Endometrium (tissue), 2 donors: ENCODE measurements at regions not wholly inside any gene's neighbourhood (a gene's known extent, or its start where the extent isn't known, plus 50 kb on each side); places are given as distances from the start of the nearest gene placed in this dataset.
A peak's percentile ranks its signal among the peaks of the same experiment; 100 is the strongest.

Experiments
- FAIRE-seq: peaks from 2 replicates; lab custom pipeline; 2012; peaks lifted over from hg19 to GRCh38; lab: Jason Lieb, UNC
- donor health status: control.
- donor health status: control.

DNA sequence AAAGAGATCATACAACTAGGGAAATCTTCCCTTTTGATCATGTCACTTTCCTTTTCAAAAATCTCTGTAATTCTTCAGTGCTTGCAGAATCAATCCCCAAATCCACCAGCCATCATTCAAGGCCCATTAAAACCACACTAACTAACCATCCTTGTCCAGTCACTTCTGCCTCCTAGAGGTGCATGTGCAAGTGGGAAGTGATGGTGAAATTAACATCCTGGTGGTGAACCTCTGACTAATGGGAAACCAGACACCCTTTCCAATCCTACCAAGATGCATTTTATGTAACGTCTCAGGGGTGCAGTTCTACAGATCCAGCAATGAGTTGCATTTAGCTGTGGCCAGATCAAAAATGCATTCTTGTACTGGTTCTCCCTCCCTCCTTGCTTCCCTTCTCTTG is 341.8 kb downstream of the RAPGEF2 start:
- no peak for FAIRE-seq

DNA sequence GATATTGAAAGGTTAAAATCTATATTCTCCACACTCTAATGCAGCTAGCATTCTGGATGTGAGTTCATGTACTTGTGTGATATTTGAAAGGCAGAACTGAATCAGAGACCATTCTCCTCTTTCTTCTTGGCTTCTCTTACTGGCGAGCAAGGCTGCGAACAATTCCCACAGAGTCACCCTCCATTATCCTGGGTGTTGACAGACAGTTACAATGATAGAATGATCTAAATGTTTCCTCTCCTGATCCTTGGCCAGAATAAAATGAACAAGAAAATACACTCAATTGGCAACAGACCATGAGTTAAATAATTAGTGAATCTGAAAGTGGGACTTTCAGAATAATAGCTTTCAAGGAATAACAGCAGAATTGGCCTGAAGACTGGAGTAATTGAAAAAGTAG is 342.8 kb downstream of the RAPGEF2 start:
- no peak for FAIRE-seq

DNA sequence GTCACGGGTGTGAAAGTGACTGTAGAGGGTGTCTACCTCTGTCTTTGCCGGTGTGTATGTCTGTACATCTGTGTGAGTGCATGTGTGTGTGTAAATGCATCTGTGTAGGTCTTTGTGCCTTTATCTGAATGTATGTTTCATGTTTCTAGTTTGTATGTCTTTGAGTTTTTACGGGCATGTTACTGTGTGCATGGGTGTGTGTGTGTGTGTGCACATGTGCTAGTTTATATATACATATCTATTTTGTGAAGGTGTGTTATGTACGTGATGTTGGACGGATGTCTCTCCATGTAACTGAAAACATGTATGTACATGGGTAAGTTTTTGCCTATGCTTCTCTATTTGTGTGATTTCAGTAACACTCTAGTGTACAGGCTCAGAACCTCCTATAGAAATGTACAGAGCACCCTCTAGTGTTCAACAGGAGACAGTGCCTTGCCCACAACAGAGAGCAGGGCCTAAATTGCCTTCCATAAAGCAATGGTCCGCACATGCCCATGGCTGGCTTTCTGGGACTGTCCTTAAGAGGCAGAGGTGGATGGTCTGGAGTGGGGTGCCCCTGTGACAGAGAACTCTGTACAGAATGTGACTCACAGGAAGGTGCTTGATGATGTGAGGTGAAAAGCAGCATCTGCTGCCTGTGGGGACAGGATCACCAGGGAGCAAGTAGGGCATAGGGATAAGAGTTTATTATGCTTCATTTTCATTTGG is 343.5 kb downstream of the RAPGEF2 start:
- FAIRE-seq: no peak

DNA sequence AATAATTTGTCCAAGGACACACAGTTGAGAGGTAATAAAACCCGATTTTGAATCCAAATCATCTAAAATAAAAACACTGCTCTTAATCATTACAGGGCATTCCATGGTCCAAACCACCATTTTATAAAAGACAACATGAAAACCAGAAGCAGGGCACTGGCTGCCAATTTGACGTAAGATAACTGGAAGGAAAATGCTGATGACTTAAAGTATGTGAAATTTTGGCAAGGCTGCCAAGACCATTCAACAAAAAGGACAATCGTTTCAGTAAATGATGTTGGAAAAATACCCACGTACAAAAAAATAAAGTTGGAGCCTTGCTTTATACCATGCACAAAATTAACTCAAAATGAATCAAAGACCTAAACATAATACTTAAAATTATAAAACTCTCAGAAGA is 344.4 kb downstream of the RAPGEF2 start:
- FAIRE-seq: no peak

DNA sequence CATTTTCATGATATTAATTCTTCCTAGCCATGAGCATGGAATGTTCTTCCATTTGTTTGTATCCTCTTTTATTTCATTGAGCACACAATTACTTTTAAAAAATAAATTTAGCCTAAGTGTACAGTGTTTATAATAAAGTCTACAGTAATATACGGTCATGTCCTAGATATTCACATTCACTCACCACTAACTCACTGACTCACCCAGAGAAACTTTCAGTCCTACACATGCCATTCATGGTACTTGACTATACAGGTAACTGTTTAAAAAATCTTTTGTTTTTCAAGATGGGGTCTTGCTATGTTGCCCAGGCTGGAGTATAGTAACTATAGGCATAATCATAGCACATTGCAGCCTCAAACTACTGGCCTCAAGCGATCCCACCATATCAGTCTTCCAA is 348.1 kb downstream of the RAPGEF2 start:
- FAIRE-seq: no peak

DNA sequence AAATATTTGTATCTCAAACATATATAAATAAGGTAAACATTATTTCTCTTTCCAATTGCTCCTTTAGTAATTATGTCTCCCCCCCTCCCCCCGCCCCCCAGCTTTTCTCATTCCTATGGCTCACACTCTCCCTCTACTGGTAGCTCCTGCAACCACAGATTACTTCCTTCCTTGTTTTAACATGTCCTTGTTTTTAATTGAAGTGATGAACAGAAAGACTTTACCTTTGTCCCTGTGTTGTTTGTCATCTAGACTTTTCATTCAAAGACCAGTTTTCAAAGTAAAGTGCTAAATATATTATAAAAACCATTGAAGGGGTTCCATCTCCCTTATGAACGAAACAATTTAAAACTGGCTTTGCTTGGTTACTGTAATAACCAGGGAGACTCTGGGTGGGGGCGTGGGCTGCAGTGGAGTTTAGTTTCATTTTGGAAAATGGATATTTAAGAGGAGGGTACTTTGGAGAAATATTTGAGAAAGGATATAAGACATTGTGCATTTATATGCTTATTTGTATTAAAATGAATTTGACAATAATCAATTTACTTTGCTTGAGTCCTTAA is 352.9 kb downstream of the RAPGEF2 start:
- FAIRE-seq: no peak

DNA sequence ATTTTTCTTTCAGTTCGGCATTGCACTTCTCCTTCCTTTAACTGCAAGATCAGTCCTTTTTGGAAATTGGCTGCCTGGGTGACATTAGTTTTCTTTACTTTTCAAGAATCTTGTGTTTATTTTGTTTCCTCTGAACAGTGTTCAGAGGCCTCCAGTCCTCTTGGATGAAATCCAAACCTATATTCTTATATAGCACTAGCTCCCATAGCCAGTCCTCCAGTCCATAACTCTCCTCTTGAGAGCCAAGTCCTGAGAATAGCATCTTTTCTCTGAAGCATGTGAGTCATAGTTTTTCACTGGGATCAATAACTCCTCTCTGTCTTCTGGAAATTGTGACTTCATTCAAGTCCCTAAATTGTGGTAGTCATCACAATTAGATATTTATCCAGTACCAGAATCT is 357.5 kb downstream of the RAPGEF2 start:
- no peak for FAIRE-seq

DNA sequence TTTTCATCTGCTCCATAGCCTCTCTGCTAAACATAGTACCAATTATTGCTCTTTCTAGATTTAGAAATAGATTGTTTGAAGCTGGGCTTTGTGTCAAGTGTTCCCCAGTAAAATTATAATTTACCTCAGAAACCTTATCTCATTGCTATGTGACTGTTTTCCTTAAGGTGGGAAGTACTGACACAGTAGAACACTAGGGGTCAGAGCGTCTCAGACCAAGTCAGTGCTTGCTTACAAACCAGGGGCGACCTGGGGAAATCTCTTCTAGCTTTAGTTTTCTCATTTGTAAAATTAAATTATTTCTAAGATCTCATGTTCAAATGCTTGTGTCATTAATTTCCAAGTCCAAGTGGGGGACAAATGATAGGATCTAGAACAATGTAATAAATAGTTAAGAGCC is 360.4 kb downstream of the RAPGEF2 start:
- FAIRE-seq: no peak

DNA sequence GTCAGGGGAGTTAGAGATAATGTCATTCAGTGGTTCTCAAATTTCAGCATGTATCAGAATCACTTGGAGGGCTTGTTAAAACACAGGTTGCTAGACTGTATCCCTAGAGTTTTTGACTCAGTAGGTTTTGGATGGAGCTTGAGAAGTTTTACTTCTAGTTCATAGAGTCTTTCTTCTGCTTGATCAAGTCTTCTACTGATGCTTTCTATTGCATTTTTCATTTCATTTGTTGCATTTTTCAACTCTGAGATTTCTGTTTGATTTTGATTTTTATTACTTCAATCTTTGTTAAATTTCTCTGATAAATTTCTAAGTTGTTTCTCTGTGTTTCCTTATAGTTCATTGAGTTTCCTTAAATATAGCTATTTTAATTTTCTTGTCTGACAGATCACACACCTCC is 361.4 kb downstream of the RAPGEF2 start:
- FAIRE-seq: no peak

DNA sequence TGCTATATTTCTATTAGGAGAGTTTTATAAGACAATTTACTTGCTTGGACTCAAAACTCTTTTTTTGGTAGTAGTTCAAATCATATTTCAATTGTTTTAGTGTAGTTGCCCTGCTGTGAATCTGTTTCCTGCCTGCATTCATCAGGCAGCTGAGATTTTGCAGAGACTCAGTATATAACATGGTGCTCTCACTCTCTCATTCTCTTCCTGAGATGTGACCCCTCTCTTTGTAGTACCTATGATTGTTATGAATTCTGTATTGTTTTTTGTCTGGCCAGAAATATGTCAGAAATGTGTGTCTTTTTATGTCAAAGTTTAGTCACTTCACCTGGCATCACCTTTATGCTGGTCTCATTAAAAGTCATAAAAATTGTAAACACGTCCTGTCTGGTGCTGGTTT is 374.0 kb downstream of the RAPGEF2 start:
- no peak for FAIRE-seq

DNA sequence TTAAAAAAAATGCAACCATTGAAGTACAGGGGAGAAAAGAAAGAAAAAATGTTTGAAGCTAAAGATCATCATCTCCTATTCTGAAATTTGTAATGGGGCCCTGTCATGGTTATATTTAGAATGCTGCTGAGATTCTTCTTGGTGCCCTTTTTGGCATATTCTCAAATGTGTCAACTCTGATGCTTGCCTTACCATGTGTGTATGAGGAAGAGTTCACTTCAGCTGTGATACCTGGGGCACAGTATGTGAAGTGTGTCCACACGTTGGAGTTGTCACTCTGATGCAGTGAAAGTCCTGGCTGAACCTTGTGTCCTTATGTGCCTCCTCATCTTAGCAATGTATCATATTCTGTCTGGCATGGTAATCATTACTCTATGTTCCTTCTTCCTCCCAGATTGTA is 377.9 kb downstream of the RAPGEF2 start:
- no peak for FAIRE-seq

DNA sequence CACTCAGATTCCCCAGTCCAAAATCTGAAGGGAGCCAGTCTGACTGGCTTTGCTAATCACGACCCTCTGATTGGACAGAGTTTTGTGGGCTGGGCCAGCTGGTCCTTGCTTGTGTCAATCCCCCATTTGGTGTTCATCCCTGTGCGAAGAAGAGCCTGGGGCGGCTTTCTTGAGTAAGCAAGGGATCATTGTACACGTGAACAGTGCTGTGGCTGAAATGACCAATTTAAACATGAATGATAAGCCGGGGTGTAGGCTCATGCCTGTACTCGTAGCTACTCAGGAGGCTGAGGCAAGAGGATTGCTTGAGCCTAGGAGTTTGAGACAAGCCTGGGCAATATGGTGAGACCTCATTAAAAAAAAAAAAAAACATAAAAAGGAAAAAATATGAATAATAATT is 379.1 kb downstream of the RAPGEF2 start:
- no peak for FAIRE-seq

DNA sequence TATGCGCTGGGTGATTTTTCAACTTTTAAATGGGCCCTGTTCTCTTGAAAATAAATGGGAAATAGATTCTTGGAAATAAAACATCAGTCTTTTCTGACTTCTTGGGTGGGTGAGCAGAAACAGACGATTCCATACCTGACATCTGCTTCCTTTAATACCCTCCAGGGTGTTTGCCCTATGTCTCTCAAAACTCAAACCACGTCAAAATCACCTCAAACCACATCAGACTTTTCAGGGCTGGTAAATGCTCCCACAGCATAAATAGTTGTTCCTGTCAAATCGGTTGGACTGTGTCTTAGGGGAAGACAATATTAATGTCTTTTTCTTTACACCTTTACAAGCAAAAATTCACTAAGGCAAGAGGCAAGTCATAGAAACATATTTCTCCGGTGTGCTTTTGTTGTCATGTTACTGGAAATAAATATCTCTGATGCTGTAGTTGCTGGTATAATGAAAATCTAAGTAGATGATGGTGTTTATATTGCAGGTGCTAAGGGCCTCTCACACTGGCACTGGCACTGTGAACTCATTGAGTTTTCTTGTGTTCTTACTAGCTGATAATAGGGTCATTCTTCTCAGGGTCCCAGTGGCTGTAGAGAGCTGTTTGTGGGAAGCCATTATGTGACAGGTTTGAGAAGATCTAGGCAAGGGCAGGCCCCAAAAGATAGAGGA is 380.4 kb downstream of the RAPGEF2 start:
- FAIRE-seq: no peak

DNA sequence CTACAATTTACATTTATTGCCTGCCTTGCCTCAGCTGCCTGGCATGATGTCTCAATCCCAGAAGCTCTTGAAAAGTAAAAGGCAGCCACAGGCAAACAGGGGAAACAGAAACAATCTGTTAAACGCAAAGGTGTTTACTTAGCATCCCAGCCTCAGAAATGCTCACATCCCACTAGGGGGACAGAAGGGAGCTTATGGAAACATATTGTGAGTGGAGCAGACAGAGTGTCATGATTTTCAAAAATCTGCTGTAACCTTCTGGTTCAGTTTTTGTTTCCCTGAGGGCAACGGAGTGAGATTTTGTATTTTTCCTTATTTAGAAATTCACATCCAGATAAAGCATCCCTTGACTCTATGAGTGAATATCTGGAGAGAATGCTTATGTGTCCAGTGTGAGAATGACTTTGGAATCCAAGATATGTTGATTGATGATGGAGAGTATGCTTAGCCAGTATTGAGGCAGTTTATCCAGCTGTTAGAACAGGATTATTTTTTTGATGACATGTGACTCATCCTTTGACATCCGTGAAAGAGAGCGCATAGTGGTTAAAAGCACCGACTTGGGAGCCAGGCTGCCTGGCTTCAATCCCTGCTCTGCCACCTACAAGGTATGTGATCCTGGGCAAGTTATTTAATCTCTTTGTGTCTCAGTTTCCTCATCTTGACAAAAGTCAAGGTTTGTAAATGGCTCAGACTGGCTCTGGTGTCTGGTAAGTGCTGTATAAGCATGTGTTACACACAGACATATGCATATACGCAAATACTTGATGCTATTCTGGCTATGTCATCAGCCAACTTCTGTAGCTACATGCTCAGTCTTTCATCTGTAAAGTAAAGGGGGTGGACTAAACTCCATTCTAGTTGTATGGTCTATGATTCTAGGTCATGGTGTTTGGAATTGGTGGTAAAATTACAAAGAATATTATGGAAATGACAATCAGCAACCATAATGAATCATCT is 381.2 kb downstream of the RAPGEF2 start:
- FAIRE-seq: no peak

DNA sequence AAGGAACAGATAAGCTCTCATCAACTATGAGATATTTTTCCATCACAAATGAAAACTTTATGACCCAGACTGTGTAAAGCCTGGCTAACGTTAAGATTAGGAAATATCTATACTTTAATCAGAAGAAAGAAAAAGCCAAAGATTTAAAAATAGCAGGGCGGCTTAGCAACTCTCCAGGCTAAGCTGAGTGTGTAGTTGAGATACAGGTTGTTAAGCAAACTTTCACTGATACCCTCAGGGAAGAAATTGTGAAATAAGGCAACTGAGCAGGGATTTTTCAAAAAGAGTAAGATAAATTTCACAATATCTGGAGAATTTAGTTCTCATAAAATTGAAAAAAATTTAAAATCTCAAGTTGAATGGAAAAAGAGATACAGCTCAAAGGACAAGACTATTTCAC is 382.0 kb downstream of the RAPGEF2 start:
- FAIRE-seq: no peak

DNA sequence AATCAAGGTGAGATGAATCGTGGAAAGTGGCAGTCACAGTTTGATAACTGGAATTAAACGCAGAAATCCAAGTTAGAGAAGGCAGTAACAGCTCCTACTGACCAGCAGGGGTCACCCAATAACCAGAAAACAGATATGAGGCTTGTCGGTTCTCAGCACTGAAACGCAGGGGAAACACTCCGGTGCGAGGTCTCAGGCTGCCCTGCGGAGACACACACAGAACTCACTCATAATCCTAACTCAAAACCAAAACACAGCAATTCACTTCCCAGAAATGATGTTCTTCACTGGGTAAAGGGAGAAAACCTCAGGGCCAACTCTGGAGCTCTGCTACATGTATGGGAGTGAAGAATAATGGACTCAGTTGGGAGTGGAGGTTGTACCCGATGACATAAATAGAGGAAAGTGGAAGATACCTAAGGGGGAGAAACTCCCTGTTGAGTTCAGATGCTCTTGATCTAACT is 384.4 kb downstream of the RAPGEF2 start:
- peak; percentile 62 for FAIRE-seq

DNA sequence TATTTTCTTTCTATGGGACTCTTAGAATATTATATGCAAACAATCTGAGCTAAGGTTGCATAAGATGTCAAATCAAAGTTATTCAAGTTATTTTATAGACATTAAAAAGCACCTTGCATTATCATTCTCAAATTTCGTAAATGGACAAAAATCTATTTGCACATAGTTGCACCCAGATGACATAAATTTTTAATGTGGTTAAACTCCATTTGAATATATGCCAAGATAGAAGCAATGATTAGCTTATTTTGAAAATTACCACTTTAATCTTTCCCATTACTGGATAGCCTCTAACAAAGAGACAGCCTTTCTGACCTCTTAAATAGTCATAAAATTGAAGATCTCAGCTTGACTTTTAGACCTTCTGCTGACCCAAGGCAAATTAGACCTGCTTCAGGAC is 386.8 kb downstream of the RAPGEF2 start:
- FAIRE-seq: no peak

DNA sequence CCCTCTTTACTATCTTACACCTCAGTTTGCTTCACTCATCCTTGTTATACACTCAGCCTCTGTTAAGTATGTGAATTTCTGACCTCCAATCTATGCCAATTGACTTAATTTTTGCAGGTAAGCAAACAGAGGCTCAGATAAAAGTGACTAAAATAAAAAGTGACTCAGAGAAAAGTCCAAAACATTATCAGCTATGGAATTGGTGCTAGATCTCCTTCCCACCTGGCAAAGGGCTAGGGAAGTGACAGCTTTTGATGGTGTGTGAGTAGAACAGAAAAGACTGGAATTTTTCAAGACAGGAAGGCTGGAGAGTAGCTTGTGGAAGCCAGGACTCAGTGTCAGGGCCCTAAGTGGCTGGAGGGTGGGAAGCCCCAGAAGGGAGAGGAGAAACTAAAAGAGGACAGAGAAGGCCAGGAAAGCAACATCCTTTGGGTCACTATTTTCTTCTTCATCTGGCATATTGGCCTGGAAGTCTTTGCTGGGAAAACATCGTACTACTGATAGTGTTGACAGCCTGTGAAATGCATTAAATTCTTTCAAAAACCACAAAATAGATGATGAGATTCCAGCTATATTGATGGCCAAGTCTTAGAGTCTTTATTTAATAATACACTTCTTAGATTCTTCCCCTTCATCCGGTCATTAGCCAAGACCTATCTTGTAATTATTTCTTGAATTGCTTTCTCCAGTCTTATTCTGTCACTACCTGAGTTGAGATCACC is 392.8 kb downstream of the RAPGEF2 start:
- FAIRE-seq: no peak

DNA sequence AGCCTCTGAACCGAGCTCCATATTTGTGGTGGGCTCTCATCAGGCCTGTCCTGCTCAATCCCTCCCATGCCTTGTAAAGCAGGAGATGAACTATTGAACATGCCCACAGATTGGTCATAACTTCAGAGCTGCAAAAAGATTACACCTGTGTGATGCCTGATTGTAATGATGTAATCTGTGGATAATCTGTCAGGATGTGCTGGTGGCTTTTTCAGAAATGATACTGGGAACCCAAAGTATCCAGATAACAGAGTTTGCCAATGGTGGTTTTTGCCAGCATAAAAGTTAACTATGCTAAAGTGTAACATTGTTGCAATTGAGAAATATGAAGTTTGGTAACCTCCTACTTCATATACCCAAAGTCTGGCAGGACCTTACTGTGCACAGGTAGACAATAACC is 393.4 kb downstream of the RAPGEF2 start:
- FAIRE-seq: no peak

DNA sequence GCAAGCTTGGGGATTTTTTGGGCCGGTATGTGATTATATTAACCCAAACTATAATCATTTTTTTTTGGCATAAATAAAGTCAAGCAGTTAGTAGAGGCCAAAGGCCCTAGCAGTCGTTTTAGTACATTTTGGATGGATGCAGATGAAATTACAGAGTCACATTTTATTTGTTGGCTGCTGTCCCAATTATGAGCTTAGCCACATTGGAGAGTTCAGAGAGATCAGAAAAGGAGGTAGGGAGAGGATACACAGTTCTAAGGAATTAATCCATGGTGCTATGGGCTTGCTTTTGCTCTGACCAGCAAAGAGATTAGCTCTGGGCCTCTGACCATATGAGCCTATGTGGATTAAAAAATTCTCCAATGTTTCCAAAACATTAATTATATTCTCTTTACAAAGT is 395.1 kb downstream of the RAPGEF2 start:
- no peak for FAIRE-seq

DNA sequence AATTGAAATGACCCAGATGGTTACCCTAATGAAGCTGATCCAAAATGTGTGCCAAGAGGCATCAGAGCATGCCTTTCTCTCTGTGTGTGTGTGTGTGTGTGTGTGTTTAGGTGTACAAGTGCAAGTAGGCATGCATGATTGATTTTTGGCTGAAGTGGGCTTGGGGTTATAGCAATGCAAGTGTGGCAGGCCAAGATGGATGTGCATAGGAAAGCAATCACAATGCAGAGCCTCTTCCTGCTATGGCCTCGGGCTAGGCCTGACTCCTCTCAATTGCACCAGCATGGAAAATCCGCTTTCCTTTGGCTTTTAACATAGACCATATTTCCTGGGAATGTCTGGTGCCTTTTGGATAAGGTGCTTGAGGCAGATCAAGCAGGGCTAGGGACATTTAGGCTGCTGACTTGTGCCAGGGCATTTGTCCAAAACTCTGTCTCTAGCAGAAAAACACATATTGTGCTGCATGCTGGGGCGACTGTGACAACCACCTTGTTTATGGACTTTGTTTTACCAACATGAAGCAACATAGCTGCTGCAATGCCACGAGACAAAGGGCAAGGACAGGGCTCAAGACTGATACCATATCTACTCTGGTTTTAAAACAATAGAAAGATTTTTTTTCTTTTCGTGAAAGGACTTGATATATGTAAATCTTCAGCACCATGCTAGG is 395.7 kb downstream of the RAPGEF2 start:
- FAIRE-seq: no peak
